NCI-H1092 treated with DMSO at 0.1 percent for 48 hours (cell line): ENCODE measurements at regions not wholly inside any gene's neighbourhood (a gene's known extent, or its start where the extent isn't known, plus 50 kb on each side); places are given as distances from the start of the nearest gene placed in this dataset.
"Not testable (repeated sequence)": the region's sequence is repeated elsewhere in the genome, so short reads cannot be mapped to it uniquely, and the experiment has no call there.

Source experiments
- DNase-seq: peaks from one replicate; lab custom pipeline; 2025; lab: John Stamatoyannopoulos, UW

GRCh38 chr1:38667626-38668025 lies 191.9 kb downstream of the RRAGC start:
- DNase-seq = no peak

- no peak for DNase-seq
Observed at GRCh38 chr1:38662126-38662525, 197.4 kb downstream of the RRAGC start.

GRCh38 chr1:38658883-38659282 lies 200.7 kb downstream of the RRAGC start:
- no peak for DNase-seq

GRCh38 chr1:38657873-38658272 lies 201.7 kb downstream of the RRAGC start:
- DNase-seq = no peak

GRCh38 chr1:38657207-38657840 lies 202.2 kb downstream of the RRAGC start:
- no peak for DNase-seq

GRCh38 chr1:38656726-38657125 lies 202.8 kb downstream of the RRAGC start:
- DNase-seq = no peak

- DNase-seq = no peak
Observed at GRCh38 chr1:38652217-38652616, 207.4 kb downstream of the RRAGC start.

GRCh38 chr1:38651669-38652068 lies 207.9 kb downstream of the RRAGC start:
- DNase-seq = no peak

- no peak for DNase-seq
Observed at GRCh38 chr1:38648417-38648816, 211.2 kb downstream of the RRAGC start.

- not testable (repeated sequence) for DNase-seq
Observed at GRCh38 chr1:38647341-38647740, 212.2 kb downstream of the RRAGC start.

- DNase-seq = no peak
Observed at GRCh38 chr1:38644092-38644491, 215.5 kb downstream of the RRAGC start.

GRCh38 chr1:38641661-38642060 lies 217.9 kb downstream of the RRAGC start:
- DNase-seq = no peak

- DNase-seq = no peak
Observed at GRCh38 chr1:38640371-38640770, 219.2 kb downstream of the RRAGC start.

- no peak for DNase-seq
Observed at GRCh38 chr1:38628241-38628640, 231.3 kb downstream of the RRAGC start.

GRCh38 chr1:38625939-38626338 lies 233.6 kb downstream of the RRAGC start:
- DNase-seq = no peak

- DNase-seq = no peak
Observed at GRCh38 chr1:38624336-38625039, 235.1 kb downstream of the RRAGC start.

- no peak for DNase-seq
Observed at GRCh38 chr1:38623529-38623928, 236.0 kb downstream of the RRAGC start.

GRCh38 chr1:38622197-38622596 lies 237.4 kb downstream of the RRAGC start:
- DNase-seq = no peak

GRCh38 chr1:38616846-38617245 lies 242.7 kb downstream of the RRAGC start:
- no peak for DNase-seq

GRCh38 chr1:38615680-38616079 lies 243.9 kb downstream of the RRAGC start:
- DNase-seq = no peak

GRCh38 chr1:38614861-38615260 lies 244.7 kb downstream of the RRAGC start:
- DNase-seq = no peak

GRCh38 chr1:38613996-38614395 lies 245.6 kb downstream of the RRAGC start:
- DNase-seq = no peak

- DNase-seq = no peak
Observed at GRCh38 chr1:38612951-38613350, 246.6 kb downstream of the RRAGC start.

GRCh38 chr1:38611664-38612211 lies 247.8 kb downstream of the RRAGC start:
- DNase-seq = no peak
